ENCODE measurements at regions not wholly inside any gene's neighbourhood (a gene's known extent, or its start where the extent isn't known, plus 50 kb on each side); places are given as distances from the start of the nearest gene placed in this dataset.

GRCh38 chr22:49354516-49355210 lies 473.0 kb downstream of the BRD1 start:
- H3K27me3 ChIP-seq (ENCODE audit: control insufficient read depth, low read length): no peaks in the 10 kb centered on the region
- peak overlapping the region; percentile 11; the same call in 1 of the 2 replicates for H3K4me2 ChIP-seq (ENCODE audit: low read length)
- H3K27ac ChIP-seq (ENCODE audit: low read depth, low read length): no peak overlapping the region
- H3F3A ChIP-seq (ENCODE audit: control insufficient read depth, insufficient read depth): peaks cover 14% of the 10 kb centered on the region
- no peaks in the 10 kb centered on the region for H3K9me2 ChIP-seq (replicated peaks; ENCODE audit: control insufficient read depth, low read length)
- TF ChIP-seq EZH2phosphoT487 (IDR thresholded peaks at IDR 0.05; ENCODE audit: borderline replicate concordance, low read length): no peak
- no peak for TF ChIP-seq CTCF (IDR thresholded peaks at IDR 0.05; ENCODE audit: low read depth, low read length, poor library complexity, severe bottlenecking)
- H3K9me3 ChIP-seq (ENCODE audit: control insufficient read depth, insufficient read depth, low read length): peaks cover 7% of the 10 kb centered on the region
- H3K79me2 ChIP-seq (ENCODE audit: control insufficient read depth, low read length): no peaks in the 10 kb centered on the region
- H3K36me3 ChIP-seq (ENCODE audit: control insufficient read depth, low read length): no peaks in the 10 kb centered on the region
- peaks cover 76% of the 10 kb centered on the region for H3K4me1 ChIP-seq (ENCODE audit: control insufficient read depth, low read length)
- no peak overlapping the region for H3K4me3 ChIP-seq (ENCODE audit: low read length)
- H4K20me1 ChIP-seq (ENCODE audit: control insufficient read depth, insufficient read depth, low read depth, low read length): no peaks in the 10 kb centered on the region

DNA sequence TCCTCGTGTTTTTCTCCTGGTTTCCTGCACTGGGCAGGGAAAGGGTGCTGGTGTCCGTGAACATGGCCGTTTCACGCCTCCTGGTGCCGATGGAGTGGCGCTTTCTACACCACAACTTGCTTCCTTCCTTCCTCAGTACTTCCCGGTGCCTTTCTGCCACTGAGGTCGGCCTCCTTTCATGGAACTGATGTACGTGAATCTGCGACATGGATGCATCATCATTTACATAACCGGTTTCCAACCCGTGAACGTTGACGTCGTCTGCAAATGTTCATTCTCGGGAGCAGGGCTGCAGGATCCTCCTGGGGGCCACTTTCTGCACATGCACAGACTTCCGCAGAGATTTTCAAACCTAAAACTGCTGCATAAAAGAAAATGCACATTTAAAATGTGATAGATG lies 474.4 kb downstream of the BRD1 start:
- Histone ChIP-seq H3K9me2 (replicated peaks; ENCODE audit: control insufficient read depth, low read length) (no peaks in the 10 kb centered on the region), H4K20me1 (ENCODE audit: control insufficient read depth, insufficient read depth, low read depth, low read length) (no peaks in the 10 kb centered on the region), H3K36me3 (ENCODE audit: control insufficient read depth, low read length) (no peaks in the 10 kb centered on the region), H3K27ac (ENCODE audit: low read depth, low read length) (peak overlapping the region; percentile 95), H3K79me2 (ENCODE audit: control insufficient read depth, low read length) (no peaks in the 10 kb centered on the region), H3K4me1 (ENCODE audit: control insufficient read depth, low read length) (peaks cover 74% of the 10 kb centered on the region), H3K4me2 (ENCODE audit: low read length) (peak overlapping the region; percentile 80; the same call in 1 of the 2 replicates), H3K9me3 (ENCODE audit: control insufficient read depth, insufficient read depth, low read length) (peaks cover 7% of the 10 kb centered on the region), H3K4me3 (ENCODE audit: low read length) (no peak overlapping the region), H3K27me3 (ENCODE audit: control insufficient read depth, low read length) (no peaks in the 10 kb centered on the region), H3F3A (ENCODE audit: control insufficient read depth, insufficient read depth) (peaks cover 14% of the 10 kb centered on the region)
- no peak for TF ChIP-seq CTCF (IDR thresholded peaks at IDR 0.05; ENCODE audit: low read depth, low read length, poor library complexity, severe bottlenecking)

DNA sequence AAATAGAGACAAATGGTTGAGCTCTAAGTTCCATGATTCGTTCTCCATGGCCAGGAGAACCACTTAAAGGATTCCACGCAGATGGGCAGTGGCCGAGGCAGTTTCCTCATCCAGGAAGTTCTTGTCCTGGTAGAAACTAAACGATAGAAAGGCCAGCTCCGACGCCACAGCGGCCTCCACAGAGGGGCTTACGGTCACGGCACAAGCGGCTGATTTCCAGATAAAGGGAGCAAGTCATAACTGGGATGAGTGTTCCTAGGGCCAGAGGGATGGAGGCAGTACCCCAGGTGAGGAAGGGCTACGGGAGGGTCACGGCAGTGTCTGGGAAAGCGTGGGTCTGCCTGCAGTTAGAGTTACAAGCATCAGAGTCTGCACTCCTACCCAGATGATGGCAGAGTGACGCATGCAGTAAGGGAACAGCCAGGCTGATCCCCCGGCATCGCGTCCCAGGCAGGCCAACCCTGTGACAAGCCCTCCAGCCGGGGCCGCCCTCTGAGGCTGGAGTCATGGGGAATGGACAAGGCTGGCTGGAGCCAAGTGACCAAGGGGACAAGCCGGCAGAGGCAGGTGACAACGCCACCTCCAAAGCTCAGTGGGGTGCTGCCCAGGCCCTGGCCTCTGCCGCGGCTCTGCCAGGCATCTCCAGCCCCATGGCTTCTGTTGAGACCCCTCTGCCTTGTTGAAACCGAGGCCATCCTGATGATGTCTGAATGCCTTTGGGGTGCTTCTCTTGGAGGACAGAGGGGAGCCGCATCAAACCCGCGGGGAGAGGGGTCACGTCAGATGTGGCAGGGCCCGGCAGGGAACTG lies 475.1 kb downstream of the BRD1 start:
- no peaks in the 10 kb centered on the region for H3K36me3 ChIP-seq (ENCODE audit: control insufficient read depth, low read length)
- no peaks in the 10 kb centered on the region for H3K9me2 ChIP-seq (replicated peaks; ENCODE audit: control insufficient read depth, low read length)
- H3F3A ChIP-seq (ENCODE audit: control insufficient read depth, insufficient read depth): peaks cover 14% of the 10 kb centered on the region
- no peak for TF ChIP-seq EZH2phosphoT487 (IDR thresholded peaks at IDR 0.05; ENCODE audit: borderline replicate concordance, low read length)
- TF ChIP-seq CTCF (IDR thresholded peaks at IDR 0.05; ENCODE audit: low read depth, low read length, poor library complexity, severe bottlenecking): no peak
- H3K9me3 ChIP-seq (ENCODE audit: control insufficient read depth, insufficient read depth, low read length): peaks cover 7% of the 10 kb centered on the region
- H4K20me1 ChIP-seq (ENCODE audit: control insufficient read depth, insufficient read depth, low read depth, low read length): no peaks in the 10 kb centered on the region
- no peaks in the 10 kb centered on the region for H3K27me3 ChIP-seq (ENCODE audit: control insufficient read depth, low read length)
- H3K4me1 ChIP-seq (ENCODE audit: control insufficient read depth, low read length): peaks cover 68% of the 10 kb centered on the region
- peak overlapping the region; percentile 80 for H3K4me2 ChIP-seq (ENCODE audit: low read length)
- H3K27ac ChIP-seq (ENCODE audit: low read depth, low read length): peak overlapping the region; percentile 95
- H3K4me3 ChIP-seq (ENCODE audit: low read length): peak overlapping the region; percentile 63
- H3K79me2 ChIP-seq (ENCODE audit: control insufficient read depth, low read length): no peaks in the 10 kb centered on the region
